Fibroblast of lung (primary cell): ENCODE measurements at regions not wholly inside any gene's neighbourhood (a gene's known extent, or its start where the extent isn't known, plus 50 kb on each side); places are given as distances from the start of the nearest gene placed in this dataset.

ENCODE experiments used
- DNase-seq, 2 donors: peaks; one replicate each; pipeline versions ENCODE4 v3.0.0 to v3.0.0-alpha.2; 2010; ENCODE audit warnings: low read depth in 2 of 2
- H2AFZ ChIP-seq: 2 replicates; pipeline ENCODE4 v1.5.1; 2012; ENCODE audit warnings: low read length, control low read depth, inconsistent platforms
- H3K27ac ChIP-seq: 2 replicates; pipeline ENCODE4 v1.5.1; 2011; ENCODE audit warnings: low read length, control low read depth; ENCODE audit not compliant: insufficient read depth
- H3K27me3 ChIP-seq: 2 replicates; pipeline ENCODE4 v1.5.1; 2011; ENCODE audit warnings: mild to moderate bottlenecking, low read length; ENCODE audit not compliant: control insufficient read depth, insufficient read depth
- H3K36me3 ChIP-seq: 2 replicates; pipeline ENCODE4 v1.5.1; 2011; ENCODE audit warnings: low read length; ENCODE audit not compliant: control insufficient read depth, insufficient read depth
- H3K4me1 ChIP-seq: 2 replicates; pipeline ENCODE4 v1.5.1; 2011; ENCODE audit warnings: low read length; ENCODE audit not compliant: control insufficient read depth, insufficient read depth; ENCODE audit errors: extremely low read depth
- H3K4me2 ChIP-seq: 2 replicates; pipeline ENCODE4 v1.5.1; 2011; ENCODE audit warnings: low read length, control low read depth; ENCODE audit not compliant: insufficient read depth; ENCODE audit errors: extremely low read depth
- H3K4me3 ChIP-seq, 4 experiments: fragments of 200-600 bp in 1 of 4; sonication (generic) in 1 of 4; replicated peaks in 1 of 4; 2 replicates each; pipeline ENCODE4 v1.5.1; 2011 to 2016; ENCODE audit warnings: low read length in 4 of 4, low read depth in 3 of 4, mild to moderate bottlenecking in 3 of 4, control low read depth in 2 of 4, inconsistent platforms in 1 of 4, mixed read lengths in 1 of 4; ENCODE audit not compliant: insufficient read depth in 1 of 4; ENCODE audit errors: control extremely low read depth in 1 of 4
- H3K79me2 ChIP-seq: 2 replicates; pipeline ENCODE4 v1.5.1; 2012; ENCODE audit warnings: mild to moderate bottlenecking, low read length, inconsistent platforms; ENCODE audit not compliant: control insufficient read depth, insufficient read depth
- H3K9ac ChIP-seq: 2 replicates; pipeline ENCODE4 v1.5.1; 2011; ENCODE audit warnings: mild to moderate bottlenecking, low read length, control low read depth; ENCODE audit not compliant: insufficient read depth
- H3K9me3 ChIP-seq: 2 replicates; pipeline ENCODE4 v1.5.1; 2012; ENCODE audit warnings: low read depth, low read length; ENCODE audit not compliant: control insufficient read depth, insufficient read depth
- H4K20me1 ChIP-seq: 2 replicates; pipeline ENCODE4 v1.5.1; 2011; ENCODE audit warnings: low read length; ENCODE audit not compliant: control insufficient read depth, insufficient read depth; ENCODE audit errors: extremely low read depth
- EZH2 ChIP-seq: IDR thresholded peaks from 2 replicates; pipeline ENCODE4 v1.5.1; 2012; ENCODE audit warnings: low read length, control low read depth, mild to moderate bottlenecking; ENCODE audit errors: missing control alignments
- TF ChIP-seq, protein P1 (sequence below), 2 donors: IDR thresholded peaks in 1 of 2; conservative IDR thresholded peaks in 1 of 2; 1 replicate in 1 of 2; 2 replicates in 1 of 2; pipeline ENCODE4 v1.5.1; 2011 to 2012; ENCODE audit warnings: low read length in 2 of 2, control low read depth in 1 of 2, inconsistent platforms in 1 of 2, low read depth in 1 of 2, mild to moderate bottlenecking in 1 of 2

DNA sequence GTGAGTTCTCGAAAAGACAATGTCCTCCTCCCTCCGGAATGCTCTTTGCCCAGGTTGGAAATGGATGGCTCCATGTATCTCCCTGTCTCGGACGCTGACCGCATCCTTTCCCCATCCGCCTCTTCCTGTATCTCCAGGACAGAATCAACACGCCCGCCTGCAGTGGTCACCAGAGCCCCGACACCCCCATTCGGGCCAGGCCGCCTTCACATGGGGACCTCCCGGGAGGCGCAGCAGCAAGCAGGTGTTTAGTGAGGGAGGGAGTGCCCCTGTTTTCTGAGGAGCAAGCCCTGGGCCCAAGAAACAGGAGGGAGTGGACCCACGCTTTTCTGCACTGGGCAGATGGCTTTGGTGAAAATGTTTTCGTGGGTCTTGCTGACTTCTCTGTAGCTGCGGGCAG is 83.5 kb upstream of the TTC34 start:
- TF ChIP-seq, protein P1, sequence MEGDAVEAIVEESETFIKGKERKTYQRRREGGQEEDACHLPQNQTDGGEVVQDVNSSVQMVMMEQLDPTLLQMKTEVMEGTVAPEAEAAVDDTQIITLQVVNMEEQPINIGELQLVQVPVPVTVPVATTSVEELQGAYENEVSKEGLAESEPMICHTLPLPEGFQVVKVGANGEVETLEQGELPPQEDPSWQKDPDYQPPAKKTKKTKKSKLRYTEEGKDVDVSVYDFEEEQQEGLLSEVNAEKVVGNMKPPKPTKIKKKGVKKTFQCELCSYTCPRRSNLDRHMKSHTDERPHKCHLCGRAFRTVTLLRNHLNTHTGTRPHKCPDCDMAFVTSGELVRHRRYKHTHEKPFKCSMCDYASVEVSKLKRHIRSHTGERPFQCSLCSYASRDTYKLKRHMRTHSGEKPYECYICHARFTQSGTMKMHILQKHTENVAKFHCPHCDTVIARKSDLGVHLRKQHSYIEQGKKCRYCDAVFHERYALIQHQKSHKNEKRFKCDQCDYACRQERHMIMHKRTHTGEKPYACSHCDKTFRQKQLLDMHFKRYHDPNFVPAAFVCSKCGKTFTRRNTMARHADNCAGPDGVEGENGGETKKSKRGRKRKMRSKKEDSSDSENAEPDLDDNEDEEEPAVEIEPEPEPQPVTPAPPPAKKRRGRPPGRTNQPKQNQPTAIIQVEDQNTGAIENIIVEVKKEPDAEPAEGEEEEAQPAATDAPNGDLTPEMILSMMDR (conservative IDR thresholded peaks at IDR 0.05 in 1 of 2, IDR thresholded peaks at IDR 0.05 in 1 of 2; ENCODE audit: low read depth in 1 of 2, low read length in 2 of 2) = no peak
- TF ChIP-seq EZH2 = no peak
- no peak for DNase-seq

DNA sequence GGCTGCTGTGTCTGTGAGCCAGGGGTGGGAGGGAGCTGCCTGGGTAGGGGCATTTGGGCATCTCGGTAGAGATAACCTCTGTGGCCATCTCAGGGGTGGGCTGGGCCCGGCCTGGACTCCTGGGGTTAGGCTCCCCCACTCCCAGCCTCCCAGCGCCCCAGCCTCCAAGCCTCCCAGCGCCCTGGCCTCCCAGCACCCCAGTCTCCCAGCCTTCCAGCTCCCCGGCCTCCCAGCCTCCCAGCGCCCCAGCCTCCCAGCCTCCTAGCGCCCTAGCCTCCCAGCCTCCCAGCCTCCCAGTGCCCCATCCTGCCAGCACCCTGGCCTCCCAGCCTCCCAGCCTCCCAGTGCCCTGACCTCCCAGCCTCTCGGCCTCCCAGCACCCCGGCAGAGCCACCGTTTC is 85.1 kb upstream of the TTC34 start:
- no peaks in the 10 kb centered on the region for H3K4me1 ChIP-seq
- TF ChIP-seq, protein P1 (conservative IDR thresholded peaks at IDR 0.05 in 1 of 2, IDR thresholded peaks at IDR 0.05 in 1 of 2; ENCODE audit: low read depth in 1 of 2, low read length in 2 of 2) = no peak
- no peak for TF ChIP-seq EZH2
- H3K27ac ChIP-seq = no peak overlapping the region
- H3K9me3 ChIP-seq = no peaks in the 10 kb centered on the region
- no peak overlapping the region for H3K9ac ChIP-seq
- H4K20me1 ChIP-seq = no peaks in the 10 kb centered on the region
- no peak for DNase-seq
- H3K4me3 ChIP-seq = no peak overlapping the region
- H3K79me2 ChIP-seq = no peaks in the 10 kb centered on the region
- H2AFZ ChIP-seq = no peak overlapping the region
- no peaks in the 10 kb centered on the region for H3K36me3 ChIP-seq
- no peak overlapping the region for H3K4me2 ChIP-seq
- no peaks in the 10 kb centered on the region for H3K27me3 ChIP-seq

More for the DNA sequence above, 83.5 kb upstream of the TTC34 start:
- H2AFZ ChIP-seq = no peak overlapping the region
- H3K9ac ChIP-seq = no peak overlapping the region
- no peaks in the 10 kb centered on the region for H3K79me2 ChIP-seq
- H3K4me3 ChIP-seq = no peak overlapping the region
- H4K20me1 ChIP-seq = no peaks in the 10 kb centered on the region
- no peaks in the 10 kb centered on the region for H3K27me3 ChIP-seq
- H3K9me3 ChIP-seq = no peaks in the 10 kb centered on the region
- H3K4me2 ChIP-seq = no peak overlapping the region
- H3K36me3 ChIP-seq = no peaks in the 10 kb centered on the region
- H3K27ac ChIP-seq = no peak overlapping the region
- H3K4me1 ChIP-seq = no peaks in the 10 kb centered on the region

DNA sequence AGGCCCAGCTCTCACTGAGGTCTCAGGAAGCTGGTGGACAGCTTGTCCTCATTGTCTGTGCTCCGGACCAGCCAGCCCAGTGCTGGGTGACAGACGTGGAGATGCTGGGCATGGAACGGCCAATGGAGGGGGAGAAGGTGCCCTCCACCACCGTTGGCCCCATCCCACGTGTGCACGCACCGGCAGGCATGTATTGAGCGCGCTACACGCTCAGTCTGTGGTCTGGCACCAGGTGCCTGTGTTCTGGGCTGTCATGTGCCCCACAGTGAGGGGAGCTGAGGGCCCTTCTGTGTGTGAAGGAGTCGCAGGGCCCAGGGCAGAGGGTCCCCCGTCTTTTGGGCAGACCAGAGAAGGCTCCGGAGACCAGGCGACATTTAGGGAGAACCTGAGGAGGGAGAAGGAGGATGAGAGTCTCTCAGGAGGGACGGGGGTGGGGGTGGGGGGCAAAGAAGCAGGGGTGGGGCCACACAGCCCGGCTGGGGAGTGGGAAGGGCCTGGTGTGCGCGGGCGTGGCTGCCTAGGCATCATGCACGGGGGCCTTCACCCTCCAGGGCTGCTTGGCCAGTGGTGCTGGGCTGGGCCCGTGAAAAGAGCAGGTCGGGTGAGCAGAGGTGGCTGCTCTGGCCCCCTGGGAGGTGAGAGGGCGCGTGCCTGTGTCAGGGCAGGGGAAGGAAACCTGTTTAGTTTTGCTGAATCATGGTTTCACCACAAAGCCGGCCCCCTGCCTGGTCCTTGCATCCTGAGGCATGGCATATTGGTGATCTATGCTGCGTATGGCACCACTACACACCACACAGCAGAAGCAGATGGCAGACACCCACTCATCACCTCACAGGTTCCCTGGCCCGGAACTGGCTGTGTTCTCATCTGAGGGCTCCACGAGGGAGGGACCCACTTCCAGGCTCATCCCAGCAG is 86.7 kb upstream of the TTC34 start:
- Histone ChIP-seq H3K79me2 (no peaks in the 10 kb centered on the region), H3K36me3 (no peaks in the 10 kb centered on the region), H2AFZ (no peak overlapping the region), H4K20me1 (no peaks in the 10 kb centered on the region), H3K27ac (no peak overlapping the region), H3K4me1 (no peaks in the 10 kb centered on the region), H3K27me3 (no peaks in the 10 kb centered on the region), H3K9ac (no peak overlapping the region), H3K4me2 (no peak overlapping the region), H3K4me3 (no peak overlapping the region), H3K9me3 (no peaks in the 10 kb centered on the region)
- TF ChIP-seq EZH2 = no peak
- TF ChIP-seq, protein P1 (conservative IDR thresholded peaks at IDR 0.05 in 1 of 2, IDR thresholded peaks at IDR 0.05 in 1 of 2; ENCODE audit: low read depth in 1 of 2, low read length in 2 of 2) = no peak
- DNase-seq = no peak
